Testis (tissue), 2 donors: ENCODE measurements at regions not wholly inside any gene's neighbourhood (a gene's known extent, or its start where the extent isn't known, plus 50 kb on each side); places are given as distances from the start of the nearest gene placed in this dataset.

Experiments used
- POLR2A ChIP-seq: fragments of 450-650 bp; IDR thresholded peaks from one replicate; pipeline ENCODE4 v1.6.1; 2017; ENCODE audit warnings: antibody characterized with exemption, mild to moderate bottlenecking, moderate library complexity
- TF ChIP-seq, protein P1 (sequence below), 3 experiments: fragments of 450-650 bp in 2 of 3; fragments of 200-600 bp in 1 of 3; sonication (generic) in 1 of 3; IDR thresholded peaks; one replicate each; pipeline ENCODE4 v1.5.1; 2016 to 2019; ENCODE audit warnings: antibody characterized with exemption in 3 of 3, mild to moderate bottlenecking in 2 of 3, moderate library complexity in 1 of 3

DNA sequence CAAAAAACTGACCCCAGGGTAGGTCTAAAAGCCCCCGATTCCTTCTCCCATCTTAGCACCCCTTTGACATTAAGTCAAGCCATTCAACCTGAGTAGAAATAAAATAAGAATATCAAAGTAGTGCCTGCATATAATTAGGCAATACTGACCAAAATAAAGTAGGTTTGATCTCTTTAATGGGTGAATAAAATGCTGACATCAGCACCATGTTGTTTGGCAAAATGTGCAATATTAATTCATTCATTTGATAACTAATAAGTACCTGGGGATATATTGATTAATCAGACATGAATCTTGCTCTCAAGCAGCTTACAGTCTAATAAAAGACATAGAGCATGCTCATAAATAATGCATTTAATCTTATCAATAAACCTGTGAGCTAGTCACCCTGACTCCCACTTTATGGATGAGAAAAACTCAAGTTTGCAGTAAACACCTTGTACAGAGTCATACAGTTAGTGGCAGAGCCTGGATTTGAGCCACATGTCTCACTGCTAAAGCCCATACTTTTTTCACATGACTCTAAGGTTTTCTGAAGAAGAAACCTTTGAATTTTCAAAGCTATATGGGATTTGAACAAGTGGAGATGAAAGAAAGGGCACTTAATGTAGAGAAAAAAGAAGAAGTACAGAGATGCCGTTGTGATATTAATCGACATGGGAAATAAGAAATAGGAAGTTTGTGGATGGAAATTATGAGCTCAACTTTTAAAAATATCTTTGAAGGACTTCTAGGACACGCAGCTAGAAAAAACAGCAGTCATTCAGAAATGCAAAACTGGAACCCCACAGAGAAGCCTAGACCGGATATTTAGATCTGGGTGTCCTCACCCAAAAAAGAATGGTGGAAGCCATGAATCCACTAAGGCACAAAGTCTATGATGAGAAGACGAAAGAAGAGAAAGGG, 183.9 kb downstream of the TOMM20 start:
- TF ChIP-seq, protein P1, sequence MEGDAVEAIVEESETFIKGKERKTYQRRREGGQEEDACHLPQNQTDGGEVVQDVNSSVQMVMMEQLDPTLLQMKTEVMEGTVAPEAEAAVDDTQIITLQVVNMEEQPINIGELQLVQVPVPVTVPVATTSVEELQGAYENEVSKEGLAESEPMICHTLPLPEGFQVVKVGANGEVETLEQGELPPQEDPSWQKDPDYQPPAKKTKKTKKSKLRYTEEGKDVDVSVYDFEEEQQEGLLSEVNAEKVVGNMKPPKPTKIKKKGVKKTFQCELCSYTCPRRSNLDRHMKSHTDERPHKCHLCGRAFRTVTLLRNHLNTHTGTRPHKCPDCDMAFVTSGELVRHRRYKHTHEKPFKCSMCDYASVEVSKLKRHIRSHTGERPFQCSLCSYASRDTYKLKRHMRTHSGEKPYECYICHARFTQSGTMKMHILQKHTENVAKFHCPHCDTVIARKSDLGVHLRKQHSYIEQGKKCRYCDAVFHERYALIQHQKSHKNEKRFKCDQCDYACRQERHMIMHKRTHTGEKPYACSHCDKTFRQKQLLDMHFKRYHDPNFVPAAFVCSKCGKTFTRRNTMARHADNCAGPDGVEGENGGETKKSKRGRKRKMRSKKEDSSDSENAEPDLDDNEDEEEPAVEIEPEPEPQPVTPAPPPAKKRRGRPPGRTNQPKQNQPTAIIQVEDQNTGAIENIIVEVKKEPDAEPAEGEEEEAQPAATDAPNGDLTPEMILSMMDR (IDR thresholded peaks at IDR 0.05) = no peak
- no peak for TF ChIP-seq POLR2A
